SU-DHL-6 (cell line): ENCODE measurements at regions not wholly inside any gene's neighbourhood (a gene's known extent, or its start where the extent isn't known, plus 50 kb on each side); places are given as distances from the start of the nearest gene placed in this dataset.

Experiments used
- H2AFZ ChIP-seq: fragments of 200-600 bp; sonication (generic); 2 replicates; pipeline ENCODE4 v1.6.1; 2014; ENCODE audit warnings: low read depth, mild to moderate bottlenecking, moderate library complexity, mixed read lengths, antibody characterized with exemption, low read length; ENCODE audit not compliant: severe bottlenecking
- H3F3A ChIP-seq: fragments of 200-600 bp; shearing (Covaris generic); 2 replicates; pipeline ENCODE4 v1.6.0; 2016; ENCODE audit warnings: antibody characterized with exemption, mild to moderate bottlenecking; ENCODE audit not compliant: insufficient read depth
- H3K27ac ChIP-seq: fragments of 200-600 bp; sonication (generic); 2 replicates; pipeline ENCODE4 v1.5.1; 2016; ENCODE audit warnings: low read depth, mild to moderate bottlenecking, low read length, moderate library complexity, mixed read lengths
- H3K27me3 ChIP-seq: fragments of 200-600 bp; sonication (generic), shearing (Covaris generic); 2 replicates; pipeline ENCODE4 v1.6.0; 2014; ENCODE audit warnings: mild to moderate bottlenecking, low read length
- H3K36me3 ChIP-seq: fragments of 200-600 bp; sonication (generic); 2 replicates; pipeline ENCODE4 v1.6.1; 2014; ENCODE audit warnings: mild to moderate bottlenecking, low read length, mixed read lengths
- H3K4me2 ChIP-seq: fragments of 300-600, 200-600 bp; shearing (Covaris generic), sonication (generic); 2 replicates; pipeline ENCODE4 v1.6.0; 2014; ENCODE audit warnings: low read length, low read depth, mild to moderate bottlenecking; ENCODE audit not compliant: poor library complexity, severe bottlenecking
- H3K4me3 ChIP-seq: fragments of 200-600 bp; sonication (generic); 2 replicates; pipeline ENCODE4 v1.5.1; 2014; ENCODE audit warnings: antibody characterized with exemption, low read length, mild to moderate bottlenecking, mixed read lengths; ENCODE audit not compliant: insufficient read depth, poor library complexity, severe bottlenecking
- H3K79me2 ChIP-seq: fragments of 200-600 bp; sonication (generic); 2 replicates; pipeline ENCODE4 v1.6.1; 2014; ENCODE audit warnings: mild to moderate bottlenecking, low read length, moderate library complexity; ENCODE audit not compliant: insufficient read depth
- H3K9ac ChIP-seq: fragments of 200-600 bp; sonication (generic); 2 replicates; pipeline ENCODE4 v1.7.0; 2014; ENCODE audit warnings: mild to moderate bottlenecking, low read length
- H3K9me2 ChIP-seq: fragments of 200-600 bp; sonication (generic); replicated peaks from 2 replicates; pipeline ENCODE4 v1.6.1; 2014; ENCODE audit warnings: low read length; ENCODE audit not compliant: insufficient read depth
- H3K9me3 ChIP-seq: fragments of 200-600 bp; sonication (generic); 2 replicates; pipeline ENCODE4 v1.6.1; 2014; ENCODE audit warnings: low read length, mixed read lengths; ENCODE audit not compliant: insufficient read depth
- H4K20me1 ChIP-seq: fragments of 200-600 bp; sonication (generic); 2 replicates; pipeline ENCODE4 v1.6.1; 2014; ENCODE audit warnings: low read depth, mild to moderate bottlenecking, antibody characterized with exemption, low read length, moderate library complexity, mixed read lengths
- CTCF ChIP-seq: fragments of 200-600 bp; sonication (generic); IDR thresholded peaks from one replicate; pipeline ENCODE4 v1.5.1; 2017; ENCODE audit warnings: antibody characterized with exemption, mild to moderate bottlenecking, low read length, moderate library complexity; ENCODE audit not compliant: insufficient read depth, poor library complexity, severe bottlenecking
- EZH2phosphoT487 ChIP-seq: fragments of 200-600 bp; sonication (generic), shearing (Covaris generic); conservative IDR thresholded peaks from 2 replicates; pipeline ENCODE4 v1.6.1; 2018; ENCODE audit warnings: mild to moderate bottlenecking, antibody characterized with exemption, low read length, moderate library complexity, mixed read lengths

GRCh38 chr16:63223851-63224250 is 1187.6 kb upstream of the CDH8 start:
- TF ChIP-seq CTCF (no peak), EZH2phosphoT487 (no peak)

GRCh38 chr16:63216696-63217423 is 1180.6 kb upstream of the CDH8 start:
- no peaks in the 10 kb centered on the region for H3F3A ChIP-seq
- no peak overlapping the region for H3K27ac ChIP-seq
- H3K9me3 ChIP-seq = no peaks in the 10 kb centered on the region
- H3K79me2 ChIP-seq = no peaks in the 10 kb centered on the region
- no peak overlapping the region for H3K4me3 ChIP-seq
- H3K36me3 ChIP-seq = no peaks in the 10 kb centered on the region
- H2AFZ ChIP-seq = no peak overlapping the region
- H3K4me2 ChIP-seq = no peak overlapping the region
- TF ChIP-seq CTCF (no peak), EZH2phosphoT487 (no peak)
- H3K9me2 ChIP-seq = no peaks in the 10 kb centered on the region
- no peak overlapping the region for H3K9ac ChIP-seq
- H4K20me1 ChIP-seq = no peaks in the 10 kb centered on the region
- H3K27me3 ChIP-seq = no peaks in the 10 kb centered on the region

More at GRCh38 chr16:63223851-63224250, 1187.6 kb upstream of the CDH8 start:
- Histone ChIP-seq H3K9me3 (no peaks in the 10 kb centered on the region), H3K27ac (no peak overlapping the region), H3K27me3 (no peaks in the 10 kb centered on the region), H3K79me2 (no peaks in the 10 kb centered on the region), H3K4me3 (no peak overlapping the region), H3K9ac (no peak overlapping the region), H3K9me2 (no peaks in the 10 kb centered on the region), H2AFZ (no peak overlapping the region), H3K36me3 (no peaks in the 10 kb centered on the region), H3F3A (no peaks in the 10 kb centered on the region), H4K20me1 (no peaks in the 10 kb centered on the region), H3K4me2 (no peak overlapping the region)

- Histone ChIP-seq H4K20me1 (no peaks in the 10 kb centered on the region), H3F3A (no peaks in the 10 kb centered on the region), H2AFZ (no peak overlapping the region), H3K79me2 (no peaks in the 10 kb centered on the region), H3K36me3 (no peaks in the 10 kb centered on the region), H3K27me3 (no peaks in the 10 kb centered on the region), H3K4me2 (no peak overlapping the region), H3K9me3 (no peaks in the 10 kb centered on the region), H3K4me3 (no peak overlapping the region), H3K9ac (no peak overlapping the region), H3K9me2 (no peaks in the 10 kb centered on the region), H3K27ac (no peak overlapping the region)
- TF ChIP-seq EZH2phosphoT487 (no peak), CTCF (no peak)
These were observed 1165.6 kb upstream of the CDH8 start for GRCh38 chr16:63201851-63202250.
